NB4 (cell line): ENCODE measurements at regions not wholly inside any gene's neighbourhood (a gene's known extent, or its start where the extent isn't known, plus 50 kb on each side); places are given as distances from the start of the nearest gene placed in this dataset.

ENCODE experiments used
- CTCF ChIP-seq: IDR thresholded peaks from one replicate; pipeline ENCODE4 v1.5.1; 2012; ENCODE audit warnings: low read depth, low read length
- POLR2A ChIP-seq: IDR thresholded peaks from 2 replicates; pipeline ENCODE4 v1.6.1; 2011; ENCODE audit warnings: mild to moderate bottlenecking; ENCODE audit not compliant: insufficient read length; ENCODE audit errors: extremely low read depth

GRCh38 chr7:67724435-67724834 lies 727.8 kb downstream of the TYW1 start:
- TF ChIP-seq CTCF (no peak), POLR2A (no peak)
